ENCODE measurements at regions not wholly inside any gene's neighbourhood (a gene's known extent, or its start where the extent isn't known, plus 50 kb on each side); places are given as distances from the start of the nearest gene placed in this dataset.

GRCh38 chr4:180152831-180153230, 2090.4 kb upstream of the TENM3 start:
- Histone ChIP-seq H3K4me3 (replicated peaks in 1 of 3; ENCODE audit: insufficient read depth in 1 of 3, low read depth in 2 of 3, low read length in 3 of 3) (no peak overlapping the region), H3K9ac (ENCODE audit: insufficient read depth, low read depth, low read length) (no peak overlapping the region), H3K79me2 (ENCODE audit: insufficient read depth, low read length) (no peaks in the 10 kb centered on the region), H2AFZ (ENCODE audit: low read length) (no peak overlapping the region), H3K27ac (ENCODE audit: extremely low read length, insufficient read depth, low read length) (no peak overlapping the region), H3K9me3 (ENCODE audit: low read length) (no peaks in the 10 kb centered on the region), H3K4me1 (ENCODE audit: insufficient read depth, low read length) (no peaks in the 10 kb centered on the region), H4K20me1 (ENCODE audit: insufficient read depth, low read length) (no peaks in the 10 kb centered on the region), H3K27me3 (ENCODE audit: control insufficient read depth in 1 of 2, insufficient read depth in 2 of 2, low read length in 2 of 2) (no peaks in the 10 kb centered on the region; a peak in 1 of 5 replicates), H3K36me3 (replicated peaks in 1 of 2; ENCODE audit: control insufficient read depth in 1 of 2, insufficient read depth in 2 of 2, low read length in 2 of 2) (no peaks in the 10 kb centered on the region), H3K4me2 (ENCODE audit: low read depth, low read length) (no peak overlapping the region)
- no peak for FAIRE-seq
- POLR2A ChIA-PET, result no interaction called here
- intact Hi-C loops (cut with micrococcal nuclease; ENCODE audit: unreplicated experiment), result no loop called here
- CTCF ChIA-PET (ENCODE audit: low intra/inter-chr PET ratio, low total read pairs), result no interaction called here
- no peak for DNase-seq (ENCODE audit: low spot score)
- in situ Hi-C loops (cut with HindIII; ENCODE audit: extremely low pct_ligation_motif_present, low pct_unique_long_range_greater_than_20kb), result no loop called here
- TF ChIP-seq ZNF432 (CRISPR knock-in tag; IDR thresholded peaks at IDR 0.05; ENCODE audit: borderline replicate concordance) (no peak), MTF2 (CRISPR knock-in tag; IDR thresholded peaks at IDR 0.05; ENCODE audit: borderline replicate concordance) (no peak), FOXA3 (CRISPR knock-in tag; IDR thresholded peaks at IDR 0.05) (no peak), PAF1 (CRISPR knock-in tag; IDR thresholded peaks at IDR 0.05) (no peak), ZNF552 (CRISPR knock-in tag; IDR thresholded peaks at IDR 0.05; ENCODE audit: borderline replicate concordance) (no peak), TRIM24 (CRISPR knock-in tag; IDR thresholded peaks at IDR 0.05) (no peak), DMTF1 (CRISPR knock-in tag; IDR thresholded peaks at IDR 0.05) (no peak), HDAC2 (CRISPR knock-in tag; IDR thresholded peaks at IDR 0.05) (no peak), HES4 (CRISPR knock-in tag; IDR thresholded peaks at IDR 0.05; ENCODE audit: borderline replicate concordance) (no peak), ZNF562 (CRISPR knock-in tag; IDR thresholded peaks at IDR 0.05; ENCODE audit: borderline replicate concordance) (no peak), SUZ12 (IDR thresholded peaks at IDR 0.05; ENCODE audit: low read depth, low read length) (no peak), ELF1 (CRISPR knock-in tag; IDR thresholded peaks at IDR 0.05) (no peak), TFDP1 (CRISPR knock-in tag; IDR thresholded peaks at IDR 0.05; ENCODE audit: borderline replicate concordance) (no peak), SNAPC5 (CRISPR knock-in tag; IDR thresholded peaks at IDR 0.05; ENCODE audit: borderline replicate concordance) (no peak), PRMT3 (CRISPR knock-in tag; IDR thresholded peaks at IDR 0.05; ENCODE audit: borderline replicate concordance, low read depth) (no peak)
- no TSS peak for BruUV-seq (replicated peaks)
- 7% methylated on average over 3 of the region's 3 CpGs for WGBS (ENCODE audit: low lambda C conversion rate)
- ATAC-seq, result no peak

Data from HepG2 (cell line).